ENCODE measurements at regions not wholly inside any gene's neighbourhood (a gene's known extent, or its start where the extent isn't known, plus 50 kb on each side); places are given as distances from the start of the nearest gene placed in this dataset.
A peak's percentile ranks its signal among the peaks of the same experiment; 100 is the strongest.

- no peak for TF ChIP-seq ZNF274 (IDR thresholded peaks at IDR 0.05; ENCODE audit: low read depth, low read length)
- H3K4me3 ChIP-seq (ENCODE audit: low read length) = peak overlapping the region; percentile 55; the same call in 1 of the 2 replicates
These were observed 345.1 kb upstream of the KLF3 start for GRCh38 chr4:38318737-38319455.

DNA sequence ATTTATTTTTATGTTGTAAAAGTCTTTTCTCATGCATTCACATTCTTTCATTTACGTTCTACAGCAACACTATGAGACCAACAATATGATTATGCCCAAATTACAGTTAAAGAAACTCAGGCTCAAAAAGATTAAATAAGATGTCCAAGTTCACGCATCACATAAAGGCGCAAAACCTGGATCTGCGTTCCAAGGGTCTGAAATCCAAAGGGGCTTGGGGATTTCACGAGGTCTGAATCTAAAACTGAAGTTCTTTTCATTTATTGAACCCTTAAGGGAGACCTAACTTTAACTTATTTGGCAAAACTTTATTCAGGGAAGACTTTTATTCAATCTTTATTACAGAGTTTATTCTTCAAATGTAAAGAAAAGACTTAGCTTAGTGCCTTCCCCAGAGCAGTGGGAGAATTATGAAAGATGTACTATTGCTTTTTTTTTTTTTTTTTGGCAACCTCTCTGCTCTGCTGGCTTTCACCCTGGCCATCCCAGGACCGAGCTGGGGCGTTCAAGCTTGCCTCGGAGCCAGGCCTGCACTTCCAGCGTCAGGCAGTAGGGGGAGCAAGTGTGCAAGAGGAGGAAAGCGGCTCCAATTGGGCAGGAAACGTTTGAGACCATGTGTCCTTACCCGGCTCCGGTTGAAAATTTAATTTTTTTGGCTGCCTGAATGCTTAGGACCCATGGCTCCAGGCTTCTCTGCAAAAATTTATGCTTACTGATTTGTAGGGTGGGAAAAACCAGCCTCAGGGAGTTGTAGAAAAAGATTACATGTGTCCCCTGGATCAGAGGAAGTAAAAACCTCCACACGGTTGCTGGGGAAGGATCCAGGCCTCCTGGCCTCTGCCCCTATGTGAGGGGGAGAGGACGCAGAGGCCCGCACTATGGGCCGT lies 344.3 kb upstream of the KLF3 start:
- TF ChIP-seq ZNF274 (IDR thresholded peaks at IDR 0.05; ENCODE audit: low read depth, low read length) = no peak
- peak overlapping the region; percentile 55; the same call in 1 of the 2 replicates for H3K4me3 ChIP-seq (ENCODE audit: low read length)

DNA sequence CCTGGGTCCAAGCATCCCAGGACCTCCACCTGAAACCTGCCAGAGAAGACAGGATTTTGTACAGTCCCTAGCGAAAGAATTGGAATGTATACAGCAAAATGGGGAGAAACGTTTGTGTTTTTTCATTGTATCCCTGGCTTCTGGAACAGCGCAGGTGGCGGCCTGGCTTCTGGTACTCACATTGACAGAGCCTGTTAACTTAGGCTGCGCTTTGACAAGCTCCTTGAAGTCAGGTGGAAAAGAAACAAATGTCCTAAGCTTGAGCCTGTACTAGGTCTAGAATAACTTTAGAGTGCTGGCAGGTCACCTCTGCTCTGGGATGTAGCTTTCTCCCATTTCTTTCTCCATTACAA lies 343.7 kb upstream of the KLF3 start:
- no peak overlapping the region for H3K4me3 ChIP-seq (ENCODE audit: low read length)
- no peak for TF ChIP-seq ZNF274 (IDR thresholded peaks at IDR 0.05; ENCODE audit: low read depth, low read length)

- H3K4me3 ChIP-seq (ENCODE audit: low read length) = no peak overlapping the region
- TF ChIP-seq ZNF274 (IDR thresholded peaks at IDR 0.05; ENCODE audit: low read depth, low read length) = no peak
These were observed 343.2 kb upstream of the KLF3 start for GRCh38 chr4:38320833-38321232.

DNA sequence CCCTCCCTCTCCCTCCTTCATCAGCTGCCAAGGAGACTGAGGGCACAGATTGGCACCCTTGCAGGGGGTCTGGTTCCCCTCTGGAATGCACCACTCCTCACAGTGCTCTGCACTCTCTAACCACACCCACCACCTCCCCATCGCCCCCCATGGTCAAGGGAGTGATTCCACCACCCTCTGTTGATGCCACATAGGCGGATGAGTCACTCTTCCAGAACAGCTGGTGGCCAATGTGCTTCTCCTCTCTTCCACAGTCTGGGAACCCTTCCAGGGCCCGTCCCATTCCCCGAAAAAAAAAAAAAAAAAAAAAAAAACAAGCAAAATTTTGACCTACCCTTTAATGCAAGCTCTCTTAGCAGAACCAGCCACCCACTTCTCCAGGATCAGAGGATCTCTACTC lies 341.3 kb upstream of the KLF3 start:
- TF ChIP-seq ZNF274 (IDR thresholded peaks at IDR 0.05; ENCODE audit: low read depth, low read length) = no peak
- H3K4me3 ChIP-seq (ENCODE audit: low read length) = no peak overlapping the region

DNA sequence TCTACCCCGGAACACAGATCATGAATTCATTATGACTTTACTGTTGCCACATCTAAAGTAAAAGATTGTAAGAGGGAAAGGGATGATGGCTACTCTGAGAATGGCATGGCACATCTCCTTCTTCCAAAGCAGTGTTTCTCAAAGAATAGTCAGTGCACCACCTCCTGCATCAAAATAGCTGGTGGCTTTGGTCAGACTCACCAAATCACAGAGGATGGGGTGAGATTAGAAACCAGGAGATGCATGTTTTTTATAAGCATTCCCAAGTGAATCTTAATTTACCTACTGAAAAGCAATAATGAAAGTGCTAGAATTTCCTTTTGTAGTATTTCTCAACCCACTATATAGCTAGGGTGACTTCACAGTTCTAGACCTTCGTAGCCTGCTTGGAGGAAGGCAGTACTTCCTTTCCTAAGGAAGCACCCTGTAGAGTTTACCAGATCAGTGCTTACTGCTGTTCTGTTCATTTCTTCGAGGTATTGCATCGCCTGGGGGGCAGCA lies 340.8 kb upstream of the KLF3 start:
- H3K4me3 ChIP-seq (ENCODE audit: low read length) = no peak overlapping the region
- no peak for TF ChIP-seq ZNF274 (IDR thresholded peaks at IDR 0.05; ENCODE audit: low read depth, low read length)

- TF ChIP-seq ZNF274 (IDR thresholded peaks at IDR 0.05; ENCODE audit: low read depth, low read length) = no peak
- H3K4me3 ChIP-seq (ENCODE audit: low read length) = no peak overlapping the region
These were observed 339.0 kb upstream of the KLF3 start for GRCh38 chr4:38324861-38325628.

DNA sequence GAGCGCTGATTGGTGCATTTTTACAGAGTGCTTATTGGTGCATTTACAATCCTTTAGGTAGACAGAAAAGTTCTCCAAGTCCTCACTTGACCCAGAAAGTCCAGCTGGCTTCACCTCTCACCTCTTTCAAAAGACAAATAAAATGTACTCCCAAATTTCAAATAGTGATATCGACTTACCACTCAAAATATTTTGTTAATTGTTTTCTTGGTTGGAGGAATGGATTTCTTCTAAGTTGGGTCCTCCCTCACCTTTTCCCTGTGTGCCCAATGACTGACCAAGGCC lies 338.4 kb upstream of the KLF3 start:
- no peak overlapping the region for H3K4me3 ChIP-seq (ENCODE audit: low read length)
- TF ChIP-seq ZNF274 (IDR thresholded peaks at IDR 0.05; ENCODE audit: low read depth, low read length) = no peak

DNA sequence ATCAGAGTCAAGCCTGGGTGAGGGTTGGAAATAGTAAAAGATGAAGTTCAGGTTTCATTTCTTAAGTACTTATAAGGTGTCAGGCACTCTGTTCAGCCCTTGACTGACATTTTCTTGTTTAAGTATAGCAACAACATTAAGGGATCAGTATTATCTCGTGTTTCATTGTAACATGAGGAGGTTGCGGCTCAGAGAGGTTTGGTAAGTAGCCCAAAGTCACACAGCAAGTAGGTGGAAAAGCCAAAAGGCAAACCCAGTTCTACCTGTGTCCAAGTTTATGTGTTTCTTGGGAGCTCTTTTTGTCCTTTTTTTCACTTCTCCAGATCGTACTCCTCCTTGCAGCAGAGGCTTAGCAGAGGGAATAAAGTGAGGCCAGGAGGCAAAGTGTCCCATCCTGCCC lies 337.5 kb upstream of the KLF3 start:
- H3K4me3 ChIP-seq (ENCODE audit: low read length) = no peak overlapping the region
- no peak for TF ChIP-seq ZNF274 (IDR thresholded peaks at IDR 0.05; ENCODE audit: low read depth, low read length)

DNA sequence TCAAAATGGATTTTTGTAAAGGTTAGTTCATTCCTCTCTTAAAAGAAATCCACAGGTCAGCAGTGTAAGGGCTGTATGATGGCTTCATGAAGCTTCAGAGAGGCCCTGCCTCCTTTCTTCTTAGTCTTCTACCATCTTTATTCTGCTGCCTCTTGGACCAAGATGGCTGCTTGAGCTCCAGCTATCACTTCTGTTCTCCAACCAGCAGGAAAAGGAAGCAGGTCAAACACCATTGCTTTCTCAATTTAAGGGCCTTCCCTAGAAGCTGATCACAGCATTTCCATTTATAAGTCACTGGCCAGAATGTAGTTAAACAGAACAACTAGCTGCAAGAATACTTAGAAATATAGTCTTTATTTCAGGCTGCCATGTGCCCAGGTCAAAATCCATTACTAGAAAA lies 336.8 kb upstream of the KLF3 start:
- H3K4me3 ChIP-seq (ENCODE audit: low read length) = no peak overlapping the region
- no peak for TF ChIP-seq ZNF274 (IDR thresholded peaks at IDR 0.05; ENCODE audit: low read depth, low read length)

DNA sequence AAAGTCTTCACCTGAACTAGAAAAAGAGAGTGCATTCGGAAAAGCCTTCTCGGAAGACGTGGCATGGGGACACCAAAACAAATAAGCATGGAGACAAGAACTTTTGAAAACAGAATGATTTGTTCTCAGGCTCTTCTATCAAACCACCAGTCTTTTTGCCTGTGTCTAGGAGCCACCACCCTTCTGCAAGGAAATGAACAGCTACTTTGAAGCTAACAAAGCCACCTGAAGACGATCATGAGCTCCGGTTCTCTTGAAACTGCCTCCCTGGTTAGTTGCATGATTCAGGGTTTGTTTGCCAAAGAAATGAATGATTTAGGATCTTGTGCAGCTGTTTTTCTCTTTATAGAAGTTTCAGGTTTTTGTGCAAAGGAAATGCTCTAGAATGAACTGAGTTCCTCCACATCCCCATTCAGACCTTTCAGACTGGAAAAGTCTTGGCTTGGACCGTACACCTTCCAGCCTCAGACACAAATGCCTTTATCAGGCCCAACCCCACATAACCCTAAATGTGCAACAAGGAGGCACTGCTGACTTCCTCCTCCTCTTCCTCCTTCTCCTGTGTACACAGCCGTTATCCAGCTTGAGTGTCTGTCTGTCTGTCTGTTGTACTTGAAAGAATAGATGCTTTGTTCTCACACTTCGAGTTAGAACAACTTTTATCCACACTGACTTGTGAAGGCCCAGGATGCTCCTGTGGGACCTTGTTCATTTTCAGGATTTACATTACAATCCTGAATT lies 334.8 kb upstream of the KLF3 start:
- TF ChIP-seq ZNF274 (IDR thresholded peaks at IDR 0.05; ENCODE audit: low read depth, low read length) = no peak
- no peak overlapping the region for H3K4me3 ChIP-seq (ENCODE audit: low read length)

- no peak overlapping the region for H3K4me3 ChIP-seq (ENCODE audit: low read length)
- no peak for TF ChIP-seq ZNF274 (IDR thresholded peaks at IDR 0.05; ENCODE audit: low read depth, low read length)
These were observed 333.7 kb upstream of the KLF3 start for GRCh38 chr4:38330321-38330720.

- no peak for TF ChIP-seq ZNF274 (IDR thresholded peaks at IDR 0.05; ENCODE audit: low read depth, low read length)
- no peak overlapping the region for H3K4me3 ChIP-seq (ENCODE audit: low read length)
These were observed 333.1 kb upstream of the KLF3 start for GRCh38 chr4:38330936-38331335.

- H3K4me3 ChIP-seq (ENCODE audit: low read length) = no peak overlapping the region
- no peak for TF ChIP-seq ZNF274 (IDR thresholded peaks at IDR 0.05; ENCODE audit: low read depth, low read length)
These were observed 331.3 kb upstream of the KLF3 start for GRCh38 chr4:38332699-38333098.

Data from GM08714 (cell line).